GM23338 (cell line): ENCODE measurements at regions not wholly inside any gene's neighbourhood (a gene's known extent, or its start where the extent isn't known, plus 50 kb on each side); places are given as distances from the start of the nearest gene placed in this dataset.

Experiments
- ATAC-seq: fragments of 200-7000 bp; cut with Tn5 transposase; 3 replicates; pipeline ENCODE4 v1.9.1; 2020
- DNase-seq: peaks from one replicate; pipeline ENCODE4 v3.0.0-alpha.2; 2015; ENCODE audit warnings: low spot score
- H2AFZ ChIP-seq: fragments of 200-600 bp; sonication (generic); 2 replicates; pipeline ENCODE4 v1.8.0; 2016; ENCODE audit warnings: antibody characterized with exemption, mild to moderate bottlenecking, moderate library complexity
- H3F3A ChIP-seq: fragments of 200-600 bp; sonication (generic); replicated peaks from 2 replicates; pipeline ENCODE4 v1.8.0; 2017; ENCODE audit warnings: antibody characterized with exemption, mixed run types, low read depth
- H3K27ac ChIP-seq: fragments of 200-600 bp; sonication (generic); 2 replicates; pipeline ENCODE4 v1.6.1; 2016; ENCODE audit warnings: low read depth
- H3K27me3 ChIP-seq: fragments of 200-600 bp; sonication (generic); 2 replicates; pipeline ENCODE4 v1.8.0; 2016; ENCODE audit warnings: mild to moderate bottlenecking, mixed run types, moderate library complexity; ENCODE audit not compliant: insufficient read depth
- H3K36me3 ChIP-seq: fragments of 200-600 bp; sonication (generic); 2 replicates; pipeline ENCODE4 v1.8.0; 2016; ENCODE audit warnings: mild to moderate bottlenecking; ENCODE audit not compliant: insufficient read depth
- H3K4me1 ChIP-seq: fragments of 200-600 bp; sonication (generic); 2 replicates; pipeline ENCODE4 v1.8.0; 2016; ENCODE audit warnings: mild to moderate bottlenecking, moderate library complexity; ENCODE audit not compliant: insufficient read depth
- H3K4me2 ChIP-seq: fragments of 200-600 bp; sonication (generic); 2 replicates; pipeline ENCODE4 v1.7.1; 2017; ENCODE audit warnings: mixed run types
- H3K4me3 ChIP-seq: fragments of 200-600 bp; sonication (generic); 2 replicates; pipeline ENCODE4 v1.6.1; 2016; ENCODE audit warnings: mixed run types
- H3K79me2 ChIP-seq: fragments of 200-600 bp; sonication (generic); replicated peaks from 2 replicates; pipeline ENCODE4 v1.8.0; 2017; ENCODE audit warnings: mild to moderate bottlenecking; ENCODE audit not compliant: insufficient read depth
- H3K9me2 ChIP-seq: fragments of 200-600 bp; sonication (generic); 2 replicates; pipeline ENCODE4 v1.8.0; 2017; ENCODE audit not compliant: insufficient read depth
- H4K20me1 ChIP-seq: fragments of 200-600 bp; sonication (generic); replicated peaks from 2 replicates; pipeline ENCODE4 v1.8.0; 2017; ENCODE audit warnings: mild to moderate bottlenecking; ENCODE audit not compliant: insufficient read depth
- H3K27ac Mint-ChIP-seq: 2 replicates; pipeline ENCODE4 v1.8.0; 2020; ENCODE audit warnings: inconsistent platforms, mild to moderate bottlenecking, moderate library complexity, mixed read lengths
- H3K27me3 Mint-ChIP-seq: 3 replicates; pipeline ENCODE4 v1.8.0; 2022; ENCODE audit warnings: low read depth, mild to moderate bottlenecking, moderate library complexity, mixed read lengths, inconsistent platforms; ENCODE audit not compliant: insufficient read depth, poor library complexity
- H3K36me3 Mint-ChIP-seq: 3 replicates; pipeline ENCODE4 v1.8.0; 2021; ENCODE audit warnings: low read depth, mild to moderate bottlenecking, inconsistent platforms, moderate library complexity, mixed read lengths
- H3K4me1 Mint-ChIP-seq: 3 replicates; pipeline ENCODE4 v1.8.0; 2020; ENCODE audit warnings: mild to moderate bottlenecking, inconsistent platforms, mixed read lengths
- H3K4me3 Mint-ChIP-seq: 3 replicates; pipeline ENCODE4 v1.8.0; 2021; ENCODE audit warnings: moderate library complexity, mild to moderate bottlenecking, inconsistent platforms, mixed read lengths
- H3K9me3 Mint-ChIP-seq: 3 replicates; pipeline ENCODE4 v1.8.0; 2020; ENCODE audit warnings: moderate library complexity, mild to moderate bottlenecking, inconsistent platforms, mixed read lengths
- CTCF ChIP-seq, 2 experiments: fragments of 200-600 bp in 1 of 2; sonication (generic) in 1 of 2; conservative IDR thresholded peaks; 2 replicates each; pipeline versions ENCODE4 v1.5.1 to v1.6.1; 2016 to 2017; ENCODE audit warnings: antibody characterized with exemption in 2 of 2, low read depth in 2 of 2, mild to moderate bottlenecking in 2 of 2, moderate library complexity in 1 of 2
- ETS1 ChIP-seq: IDR thresholded peaks from 2 replicates; pipeline ENCODE4 v1.6.1; 2016; ENCODE audit warnings: antibody characterized with exemption
- JUNB ChIP-seq: IDR thresholded peaks from one replicate; pipeline ENCODE4 v1.6.1; 2016; ENCODE audit warnings: antibody characterized with exemption; ENCODE audit not compliant: unreplicated experiment
- NANOG ChIP-seq: IDR thresholded peaks from 2 replicates; pipeline ENCODE4 v1.6.1; 2016; ENCODE audit warnings: antibody characterized with exemption, borderline replicate concordance
- POLR2AphosphoS5 ChIP-seq: IDR thresholded peaks from 2 replicates; pipeline ENCODE4 v1.6.1; 2016; ENCODE audit warnings: antibody characterized with exemption, low read depth
- STAT1 ChIP-seq: IDR thresholded peaks from one replicate; pipeline ENCODE4 v1.6.1; 2016; ENCODE audit warnings: antibody characterized with exemption; ENCODE audit not compliant: unreplicated experiment
- ZNF462 ChIP-seq: fragments of 250-450 bp; sonication (Bioruptor Pico); IDR thresholded peaks from 2 replicates; pipeline ENCODE4 v1.5.0; 2020; ENCODE audit warnings: mild to moderate bottlenecking, moderate library complexity

- Histone ChIP-seq H3K4me1 (no peaks in the 10 kb centered on the region), H4K20me1 (no peaks in the 10 kb centered on the region), H3F3A (no peaks in the 10 kb centered on the region), H3K27me3 (no peaks in the 10 kb centered on the region), H2AFZ (no peak overlapping the region), H3K36me3 (no peaks in the 10 kb centered on the region), H3K9me2 (no peaks in the 10 kb centered on the region), H3K4me2 (no peak overlapping the region), H3K4me3 (no peak overlapping the region), H3K27ac (no peak overlapping the region), H3K79me2 (no peaks in the 10 kb centered on the region)
- Mint-ChIP-seq H3K36me3 (no peaks in the 10 kb centered on the region), H3K4me1 (no peaks in the 10 kb centered on the region), H3K9me3 (no peaks in the 10 kb centered on the region; the same call in 2 of the 3 replicates), H3K27ac (no peak overlapping the region), H3K27me3 (peaks cover 2% of the 10 kb centered on the region), H3K4me3 (no peak overlapping the region)
- DNase-seq, result no peak
- TF ChIP-seq STAT1, result no peak
- no peak for TF ChIP-seq NANOG
- TF ChIP-seq ETS1, result no peak
- TF ChIP-seq ZNF462 (CRISPR knock-in tag), result no peak
- TF ChIP-seq POLR2AphosphoS5, result no peak
- TF ChIP-seq JUNB, result no peak
- peak in 1 of 2 experiments; percentile 21; a peak in 1 of 4 replicates for TF ChIP-seq CTCF (conservative IDR thresholded peaks at IDR 0.05; ENCODE audit: low read depth in 2 of 2)
- ATAC-seq, result no peak
Observed at GRCh38 chr7:91784469-91784868, 96.0 kb downstream of the MTERF1 start.
